ENCODE measurements at regions not wholly inside any gene's neighbourhood (a gene's known extent, or its start where the extent isn't known, plus 50 kb on each side); places are given as distances from the start of the nearest gene placed in this dataset.

- TF ChIP-seq CHD7 (IDR thresholded peaks at IDR 0.05; ENCODE audit: insufficient replicate concordance, low read length) = no peak
- TF ChIP-seq SIN3A (conservative IDR thresholded peaks at IDR 0.05 in 1 of 2, IDR thresholded peaks at IDR 0.05 in 1 of 2; ENCODE audit: low read depth in 1 of 2, low read length in 2 of 2) = no peak
- no peak for TF ChIP-seq SIX5 (IDR thresholded peaks at IDR 0.05; ENCODE audit: low read depth, low read length)
- TF ChIP-seq CEBPB (IDR thresholded peaks at IDR 0.05; ENCODE audit: low read depth, low read length) = no peak
- no peak for TF ChIP-seq GTF2F1 (IDR thresholded peaks at IDR 0.05; ENCODE audit: borderline replicate concordance, low read depth, low read length)
- no peak for TF ChIP-seq ASH2L (IDR thresholded peaks at IDR 0.05; ENCODE audit: low read length)
Measured at GRCh38 chr6:134795691-134796090, 154.2 kb downstream of the ALDH8A1 start (continued).
